22Rv1 (cell line): ENCODE measurements at regions not wholly inside any gene's neighbourhood (a gene's known extent, or its start where the extent isn't known, plus 50 kb on each side); places are given as distances from the start of the nearest gene placed in this dataset.

Experiments used
- CTCF ChIP-seq: fragments of 450-650 bp; IDR thresholded peaks from 2 replicates; pipeline ENCODE4 v1.5.1; 2017; ENCODE audit warnings: mild to moderate bottlenecking
- ZFX ChIP-seq: fragments of 450-650 bp; IDR thresholded peaks from 2 replicates; pipeline ENCODE4 v1.6.1; 2017; ENCODE audit warnings: antibody characterized with exemption, borderline replicate concordance

- TF ChIP-seq CTCF (no peak), ZFX (no peak)
Measured at GRCh38 chrX:9351126-9351525, 113.7 kb upstream of the TBL1X start.
